GM12878 (cell line): ENCODE measurements at regions not wholly inside any gene's neighbourhood (a gene's known extent, or its start where the extent isn't known, plus 50 kb on each side); places are given as distances from the start of the nearest gene placed in this dataset.

Experiments used
- ATAC-seq: fragments of 200-7000 bp; cut with Tn5 transposase; 3 replicates; pipeline ENCODE4 v1.9.1; 2020; ENCODE audit warnings: mild to moderate bottlenecking, moderate library complexity
- BruUV-seq: library from RNA; stranded (reverse); fragments of 400-500 nt; replicated peaks from 2 replicates; lab custom pipeline; 2021; lab: Mats Ljungman, UMichigan
- CTCF ChIA-PET: fragments of 300-600 bp; sonication (Branson Sonifier 250); formaldehyde crosslinking; extraction: SDS; loops from one replicate; lab custom pipeline; 2021; ENCODE audit warnings: inconsistent platforms; lab: Yijun Ruan, JAX
- POLR2A ChIA-PET: fragments of 350-600 bp; formaldehyde crosslinking; extraction: SDS; loops from one replicate; lab custom pipeline; 2021; ENCODE audit warnings: inconsistent platforms; lab: Charles Lee
- RAD21 ChIA-PET: fragments of 300-600 bp; sonication (Branson Sonifier 250); formaldehyde crosslinking; loops from one replicate; lab custom pipeline; 2023; ENCODE audit warnings: antibody characterized with exemption; ENCODE audit not compliant: unreplicated experiment; lab: Charles Lee
- SMC1A ChIA-PET: fragments of 300-600 bp; sonication (Branson Sonifier 250); formaldehyde crosslinking; loops from one replicate; lab custom pipeline; 2023; ENCODE audit not compliant: unreplicated experiment, uncharacterized antibody; lab: Charles Lee
- DNase-seq: peaks from one replicate; pipeline ENCODE4 v3.0.0-alpha.2; 2011; ENCODE audit warnings: low read depth, low spot score
- FAIRE-seq: peaks from 3 replicates; lab custom pipeline; 2011; peaks lifted over from hg19 to GRCh38; lab: Jason Lieb, UNC
- H2AFZ ChIP-seq: 2 replicates; pipeline ENCODE4 v1.6.0; 2011; ENCODE audit warnings: low read depth, low read length, control low read depth; ENCODE audit not compliant: control insufficient read depth
- H3K27ac ChIP-seq: 2 replicates; pipeline ENCODE4 v1.5.1; 2011; ENCODE audit warnings: control low read depth; ENCODE audit not compliant: control insufficient read depth, insufficient read depth
- H3K27me3 ChIP-seq, 2 experiments: replicated peaks in 1 of 2; 2 replicates each; pipeline versions ENCODE4 v1.6.0 to v1.6.1; 2011; ENCODE audit warnings: low read length in 1 of 2; ENCODE audit not compliant: control insufficient read depth in 2 of 2, insufficient read depth in 2 of 2
- H3K36me3 ChIP-seq, 2 experiments: 2 replicates each; pipeline ENCODE4 v1.5.1; 2011; ENCODE audit warnings: low read length in 1 of 2; ENCODE audit not compliant: control insufficient read depth in 2 of 2, insufficient read depth in 2 of 2
- H3K4me1 ChIP-seq: 2 replicates; pipeline ENCODE4 v1.6.1; 2011; ENCODE audit warnings: mild to moderate bottlenecking, low read length, moderate library complexity, mixed read lengths; ENCODE audit not compliant: control insufficient read depth, insufficient read depth
- H3K4me2 ChIP-seq: 2 replicates; pipeline ENCODE4 v1.6.0; 2011; ENCODE audit warnings: control low read depth; ENCODE audit not compliant: control insufficient read depth, insufficient read depth
- H3K4me3 ChIP-seq: fragments of 200-600 bp; sonication (generic); 2 replicates; pipeline ENCODE4 v1.5.1; 2016
- H3K79me2 ChIP-seq: 2 replicates; pipeline ENCODE4 v1.6.0; 2011; ENCODE audit warnings: low read length; ENCODE audit not compliant: control insufficient read depth, insufficient read depth
- H3K9ac ChIP-seq: 2 replicates; pipeline ENCODE4 v1.8.0; 2011; ENCODE audit warnings: low read length, control low read depth, mixed read lengths; ENCODE audit not compliant: control insufficient read depth, insufficient read depth
- H3K9me3 ChIP-seq: replicated peaks from 3 replicates; pipeline ENCODE4 v1.5.1; 2011; ENCODE audit warnings: mild to moderate bottlenecking, low read length; ENCODE audit not compliant: control insufficient read depth, insufficient read depth
- H4K20me1 ChIP-seq: 2 replicates; pipeline ENCODE4 v1.6.0; 2011; ENCODE audit not compliant: control insufficient read depth, insufficient read depth
- ELK1 ChIP-seq: IDR thresholded peaks from 2 replicates; pipeline ENCODE4 v1.6.1; 2012; ENCODE audit warnings: low read depth, low read length, improper control_type of control experiment
- EZH2 ChIP-seq: IDR thresholded peaks from 2 replicates; pipeline ENCODE4 v1.6.1; 2012; ENCODE audit warnings: low read depth, mild to moderate bottlenecking, control low read depth, inconsistent platforms, low read length, borderline replicate concordance; ENCODE audit not compliant: control insufficient read depth
- IKZF1 ChIP-seq: fragments of 450-650 bp; conservative IDR thresholded peaks from 2 replicates; pipeline ENCODE4 v1.6.1; 2017; ENCODE audit warnings: antibody characterized with exemption, mild to moderate bottlenecking
- JUNB ChIP-seq: IDR thresholded peaks from 2 replicates; pipeline ENCODE4 v1.6.1; 2016; ENCODE audit warnings: antibody characterized with exemption, mild to moderate bottlenecking
- NFIC ChIP-seq: IDR thresholded peaks from 2 replicates; pipeline ENCODE4 v1.6.1; 2012; ENCODE audit warnings: low read depth, mild to moderate bottlenecking, inconsistent platforms, low read length, moderate library complexity
- PAX5 ChIP-seq: IDR thresholded peaks from 2 replicates; pipeline ENCODE4 v1.6.1; 2011; ENCODE audit warnings: low read depth, low read length, borderline replicate concordance
- PBX3 ChIP-seq: IDR thresholded peaks from 2 replicates; pipeline ENCODE4 v1.6.1; 2011; ENCODE audit warnings: mild to moderate bottlenecking, low read depth, low read length, moderate library complexity; ENCODE audit not compliant: insufficient replicate concordance
- RBBP5 ChIP-seq: fragments of 200-600 bp; sonication (generic); conservative IDR thresholded peaks from 2 replicates; pipeline ENCODE4 v1.6.1; 2016
- SMARCA5 ChIP-seq: fragments of 450-650 bp; IDR thresholded peaks from 2 replicates; pipeline ENCODE4 v1.6.1; 2017; ENCODE audit warnings: mild to moderate bottlenecking
- USF2 ChIP-seq: IDR thresholded peaks from 2 replicates; pipeline ENCODE4 v1.6.1; 2011; ENCODE audit warnings: low read depth, low read length, improper control_type of control experiment, borderline replicate concordance
- ZBED1 ChIP-seq: IDR thresholded peaks from 2 replicates; pipeline ENCODE4 v1.6.1; 2016; ENCODE audit warnings: borderline replicate concordance
- ZNF217 ChIP-seq: fragments of 450-650 bp; IDR thresholded peaks from 2 replicates; pipeline ENCODE4 v1.6.1; 2017; ENCODE audit warnings: antibody characterized with exemption, mild to moderate bottlenecking
- WGBS: methylation state at CpG from one replicate; pipeline ENCODE4 v1.1.6; 2016; ENCODE audit warnings: low lambda C conversion rate; ENCODE audit not compliant: insufficient replicate concordance, insufficient coverage; ENCODE audit errors: missing lambda C conversion rate; 5-methylcytosine and 5-hydroxymethylcytosine counted together
- in situ Hi-C: fragments of 300-500 bp; cut with MboI; formaldehyde crosslinking; loops from 9 replicates; pipeline ENCODE4 v1.14.3; 2018; ENCODE audit warnings: mixed read lengths
- intact Hi-C: fragments of 100-400 bp; cut with micrococcal nuclease; formaldehyde crosslinking; loops from one replicate; pipeline ENCODE4 v1.14.2; 2022; ENCODE audit not compliant: unreplicated experiment

GRCh38 chr6:169095153-169095552 is 158.5 kb downstream of the THBS2 start:
- ChIA-PET POLR2A (no interaction called here), SMC1A (no interaction called here), CTCF (no interaction called here), RAD21 (no interaction called here)
- Histone ChIP-seq H3K36me3 (no peaks in the 10 kb centered on the region), H3K4me2 (no peak overlapping the region), H3K79me2 (no peaks in the 10 kb centered on the region), H4K20me1 (no peaks in the 10 kb centered on the region), H3K9ac (no peak overlapping the region), H3K4me3 (no peak overlapping the region), H3K27ac (no peak overlapping the region), H3K27me3 (no peaks in the 10 kb centered on the region), H3K9me3 (no peaks in the 10 kb centered on the region; the same call in 2 of the 3 replicates), H3K4me1 (no peaks in the 10 kb centered on the region), H2AFZ (no peak overlapping the region)
- BruUV-seq, result no TSS peak
- FAIRE-seq, result no peak
- intact Hi-C loops, result no loop called here
- ATAC-seq, result no peak
- no peak for DNase-seq
- no peak for TF ChIP-seq SMARCA5
- TF ChIP-seq PBX3, result no peak
- TF ChIP-seq IKZF1, result no peak
- no peak for TF ChIP-seq PAX5
- no peak for TF ChIP-seq ZNF217
- no peak for TF ChIP-seq ELK1
- no peak for TF ChIP-seq USF2
- TF ChIP-seq RBBP5, result no peak
- no peak for TF ChIP-seq ZBED1
- TF ChIP-seq EZH2, result no peak
- no peak for TF ChIP-seq JUNB
- TF ChIP-seq NFIC, result no peak
- 45% methylated on average over 12 of the region's 12 CpGs for WGBS
- in situ Hi-C loops, result no loop called here
